A549 (cell line): ENCODE measurements at regions not wholly inside any gene's neighbourhood (a gene's known extent, or its start where the extent isn't known, plus 50 kb on each side); places are given as distances from the start of the nearest gene placed in this dataset.
"Not testable (repeated sequence)": the region's sequence is repeated elsewhere in the genome, so short reads cannot be mapped to it uniquely, and the experiment has no call there.

ENCODE experiments used
- EP300 ChIP-seq, 2 experiments: fragments of >200 bp; sonication (Bioruptor Twin); formaldehyde crosslinking; IDR thresholded peaks; 2 replicates in 1 of 2; 3 replicates in 1 of 2; pipeline ENCODE4 v1.6.1; 2016 to 2017
- JUN ChIP-seq, 2 experiments: fragments of >200 bp; sonication (Bioruptor Twin); formaldehyde crosslinking; IDR thresholded peaks; 2 replicates in 1 of 2; 3 replicates in 1 of 2; pipeline ENCODE4 v1.6.1; 2016 to 2017
- POLR2A ChIP-seq: IDR thresholded peaks from 2 replicates; pipeline ENCODE4 v1.6.1; 2012; ENCODE audit warnings: mild to moderate bottlenecking, low read length
- POLR2AphosphoS2 ChIP-seq: conservative IDR thresholded peaks from 2 replicates; pipeline ENCODE4 v1.6.1; 2012; ENCODE audit warnings: low read length, improper control_type of control experiment, inconsistent platforms
- TF ChIP-seq, protein P1 (sequence below): fragments of >200 bp; sonication (Bioruptor Twin); formaldehyde crosslinking; IDR thresholded peaks from 3 replicates; pipeline ENCODE4 v1.5.1; 2016
- TF ChIP-seq, protein P2 (sequence below): IDR thresholded peaks from 2 replicates; pipeline ENCODE4 v1.6.1; 2012

DNA sequence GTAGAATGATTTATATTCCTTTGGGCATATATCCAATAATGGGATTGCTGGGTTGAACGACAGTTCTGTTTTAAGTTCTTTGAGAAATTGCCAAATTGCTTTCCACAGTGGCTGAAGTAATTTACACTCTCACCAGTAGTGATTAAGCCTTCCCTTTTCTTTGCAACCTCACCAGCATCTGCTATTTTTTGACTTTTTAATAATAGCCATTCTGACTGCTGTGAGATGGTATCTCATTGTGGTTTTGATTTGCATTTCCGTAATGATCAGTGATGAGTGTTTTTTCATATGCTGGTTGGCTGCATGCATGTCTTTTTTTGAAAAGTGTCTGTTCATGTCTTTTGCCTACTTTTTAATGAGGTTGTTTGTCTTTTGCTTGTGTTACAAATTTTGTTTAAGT, 233.8 kb downstream of the SNX19 start:
- not testable (repeated sequence) for TF ChIP-seq EP300 (IDR thresholded peaks at IDR 0.05); POLR2A; JUN (IDR thresholded peaks at IDR 0.05); POLR2AphosphoS2
- TF ChIP-seq, protein P1, sequence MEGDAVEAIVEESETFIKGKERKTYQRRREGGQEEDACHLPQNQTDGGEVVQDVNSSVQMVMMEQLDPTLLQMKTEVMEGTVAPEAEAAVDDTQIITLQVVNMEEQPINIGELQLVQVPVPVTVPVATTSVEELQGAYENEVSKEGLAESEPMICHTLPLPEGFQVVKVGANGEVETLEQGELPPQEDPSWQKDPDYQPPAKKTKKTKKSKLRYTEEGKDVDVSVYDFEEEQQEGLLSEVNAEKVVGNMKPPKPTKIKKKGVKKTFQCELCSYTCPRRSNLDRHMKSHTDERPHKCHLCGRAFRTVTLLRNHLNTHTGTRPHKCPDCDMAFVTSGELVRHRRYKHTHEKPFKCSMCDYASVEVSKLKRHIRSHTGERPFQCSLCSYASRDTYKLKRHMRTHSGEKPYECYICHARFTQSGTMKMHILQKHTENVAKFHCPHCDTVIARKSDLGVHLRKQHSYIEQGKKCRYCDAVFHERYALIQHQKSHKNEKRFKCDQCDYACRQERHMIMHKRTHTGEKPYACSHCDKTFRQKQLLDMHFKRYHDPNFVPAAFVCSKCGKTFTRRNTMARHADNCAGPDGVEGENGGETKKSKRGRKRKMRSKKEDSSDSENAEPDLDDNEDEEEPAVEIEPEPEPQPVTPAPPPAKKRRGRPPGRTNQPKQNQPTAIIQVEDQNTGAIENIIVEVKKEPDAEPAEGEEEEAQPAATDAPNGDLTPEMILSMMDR: not testable (repeated sequence)
- TF ChIP-seq, protein P2, sequence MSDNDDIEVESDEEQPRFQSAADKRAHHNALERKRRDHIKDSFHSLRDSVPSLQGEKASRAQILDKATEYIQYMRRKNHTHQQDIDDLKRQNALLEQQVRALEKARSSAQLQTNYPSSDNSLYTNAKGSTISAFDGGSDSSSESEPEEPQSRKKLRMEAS: not testable (repeated sequence)
